Left ventricle myocardium inferior (tissue), 1 donor: ENCODE measurements at regions not wholly inside any gene's neighbourhood (a gene's known extent, or its start where the extent isn't known, plus 50 kb on each side); places are given as distances from the start of the nearest gene placed in this dataset.

Experiments used
- DNase-seq: peaks from one replicate; pipeline ENCODE4 v3.0.0-alpha.2; 2020
- H3K27ac ChIP-seq: fragments of 200-600 bp; replicated peaks from 2 replicates; pipeline ENCODE4 v1.8.0; 2021
- H3K27me3 ChIP-seq: fragments of 200-600 bp; 2 replicates; pipeline ENCODE4 v1.8.0; 2021; ENCODE audit warnings: low read depth
- H3K36me3 ChIP-seq: fragments of 200-600 bp; 2 replicates; pipeline ENCODE4 v1.8.0; 2021
- H3K4me1 ChIP-seq: fragments of 200-600 bp; 2 replicates; pipeline ENCODE4 v1.8.0; 2021
- H3K4me3 ChIP-seq: fragments of 200-600 bp; 2 replicates; pipeline ENCODE4 v1.8.0; 2021; ENCODE audit warnings: mild to moderate bottlenecking, moderate library complexity
- H3K9me3 ChIP-seq: fragments of 200-600 bp; replicated peaks from 2 replicates; pipeline ENCODE4 v1.8.0; 2021
- intact Hi-C: fragments of 100-400 bp; cut with micrococcal nuclease; formaldehyde crosslinking; loops from one replicate; pipeline ENCODE4 v1.11.0; 2022
- TF ChIP-seq, protein P1 (sequence below): fragments of 200-600 bp; IDR thresholded peaks from 2 replicates; pipeline ENCODE4 v1.8.0; 2021; ENCODE audit warnings: antibody characterized with exemption, mild to moderate bottlenecking, borderline replicate concordance
- donor health status: DM: no; HTN: yes; CAD: no; lungs with severe emphysema.

DNA sequence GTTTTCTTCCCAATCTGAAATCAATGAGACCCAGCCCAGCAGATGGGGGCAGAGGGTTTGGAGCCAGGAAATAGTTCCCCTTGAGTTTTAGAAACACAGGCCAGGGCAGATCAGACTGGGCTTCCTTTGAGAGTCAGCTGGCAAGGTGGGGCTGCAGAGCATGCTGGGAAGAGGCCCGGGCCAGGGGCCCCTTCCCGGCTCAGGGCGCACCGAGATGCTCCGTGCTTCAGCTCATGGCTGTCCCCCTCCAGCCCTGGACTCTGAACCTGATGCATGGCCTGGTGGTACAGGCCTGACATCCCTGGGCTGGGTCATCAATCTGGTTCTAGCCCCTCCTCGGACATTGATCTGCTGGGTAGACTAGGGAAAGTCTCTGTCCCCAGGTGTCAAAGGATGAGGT lies 65.1 kb upstream of the RUNX3 start:
- TF ChIP-seq, protein P1, sequence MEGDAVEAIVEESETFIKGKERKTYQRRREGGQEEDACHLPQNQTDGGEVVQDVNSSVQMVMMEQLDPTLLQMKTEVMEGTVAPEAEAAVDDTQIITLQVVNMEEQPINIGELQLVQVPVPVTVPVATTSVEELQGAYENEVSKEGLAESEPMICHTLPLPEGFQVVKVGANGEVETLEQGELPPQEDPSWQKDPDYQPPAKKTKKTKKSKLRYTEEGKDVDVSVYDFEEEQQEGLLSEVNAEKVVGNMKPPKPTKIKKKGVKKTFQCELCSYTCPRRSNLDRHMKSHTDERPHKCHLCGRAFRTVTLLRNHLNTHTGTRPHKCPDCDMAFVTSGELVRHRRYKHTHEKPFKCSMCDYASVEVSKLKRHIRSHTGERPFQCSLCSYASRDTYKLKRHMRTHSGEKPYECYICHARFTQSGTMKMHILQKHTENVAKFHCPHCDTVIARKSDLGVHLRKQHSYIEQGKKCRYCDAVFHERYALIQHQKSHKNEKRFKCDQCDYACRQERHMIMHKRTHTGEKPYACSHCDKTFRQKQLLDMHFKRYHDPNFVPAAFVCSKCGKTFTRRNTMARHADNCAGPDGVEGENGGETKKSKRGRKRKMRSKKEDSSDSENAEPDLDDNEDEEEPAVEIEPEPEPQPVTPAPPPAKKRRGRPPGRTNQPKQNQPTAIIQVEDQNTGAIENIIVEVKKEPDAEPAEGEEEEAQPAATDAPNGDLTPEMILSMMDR, result no peak
- H3K4me1 ChIP-seq, result no peaks in the 10 kb centered on the region
- H3K4me3 ChIP-seq, result no peak overlapping the region
- no peak for DNase-seq
- H3K27me3 ChIP-seq, result peaks cover 38% of the 10 kb centered on the region
- H3K36me3 ChIP-seq, result no peaks in the 10 kb centered on the region
- intact Hi-C loops, result no loop called here
- H3K9me3 ChIP-seq, result peaks cover 14% of the 10 kb centered on the region
- H3K27ac ChIP-seq, result no peak overlapping the region

DNA sequence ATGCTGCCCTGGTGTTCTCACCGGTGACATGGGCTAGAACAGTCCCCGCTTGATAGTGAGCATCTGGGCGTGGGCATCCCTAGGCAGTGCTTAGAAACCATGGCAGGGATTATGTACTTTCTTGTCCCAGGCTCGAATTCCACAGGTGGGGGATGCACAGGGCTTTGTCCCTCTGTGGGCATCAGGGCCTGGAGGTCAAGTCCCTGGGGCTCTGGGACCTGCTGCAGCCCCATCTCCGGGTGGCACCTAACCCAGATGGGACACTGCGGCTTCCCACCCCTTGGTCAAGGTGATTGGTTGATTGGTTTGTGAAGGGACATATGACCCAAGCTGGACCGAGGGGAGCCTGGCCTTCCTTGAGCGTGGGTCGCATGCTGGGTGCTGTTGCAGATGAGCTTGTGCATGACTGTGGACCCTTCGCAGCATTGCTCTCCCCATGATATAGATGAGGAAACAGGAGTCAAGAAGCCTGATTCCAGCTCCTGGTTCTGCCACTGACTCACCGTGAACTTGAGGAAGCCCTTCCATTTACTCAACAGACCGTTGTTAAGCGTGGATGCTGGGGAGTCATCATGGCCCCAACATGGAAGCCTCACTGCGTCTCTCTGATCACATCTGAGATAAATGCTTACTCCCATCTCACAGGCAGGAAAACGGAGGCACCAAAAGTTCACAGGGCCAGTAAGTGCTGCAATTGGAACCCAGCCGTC lies 64.0 kb upstream of the RUNX3 start:
- Histone ChIP-seq H3K9me3 (peaks cover 14% of the 10 kb centered on the region), H3K4me3 (no peak overlapping the region), H3K27me3 (peaks cover 49% of the 10 kb centered on the region), H3K4me1 (no peaks in the 10 kb centered on the region), H3K27ac (no peak overlapping the region), H3K36me3 (no peaks in the 10 kb centered on the region)
- intact Hi-C loops, result no loop called here
- no peak for DNase-seq
- TF ChIP-seq, protein P1, result no peak

DNA sequence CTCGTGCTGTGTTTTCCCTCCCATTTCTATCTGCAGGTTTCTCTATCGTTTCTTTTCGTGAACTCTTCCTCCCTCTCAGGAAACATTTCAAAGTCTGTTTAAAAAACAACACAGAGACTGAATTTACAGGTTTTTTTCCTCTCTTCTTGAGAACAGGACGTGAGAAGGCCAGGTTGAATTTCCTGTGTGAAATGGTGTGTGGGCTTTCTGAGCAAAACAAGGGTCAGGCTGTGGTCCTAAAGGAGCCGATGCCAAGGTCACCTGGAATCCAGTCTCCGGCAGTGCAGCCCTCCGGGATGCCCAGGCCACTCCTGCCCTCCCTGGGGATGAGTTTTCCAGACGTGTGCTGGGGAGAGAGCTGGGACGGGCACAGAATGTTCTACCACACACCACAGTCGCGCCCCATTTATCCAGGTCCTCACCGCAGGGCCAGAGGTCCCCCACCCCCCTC lies 62.7 kb upstream of the RUNX3 start:
- intact Hi-C loops, result no loop called here
- Histone ChIP-seq H3K27me3 (peaks cover 61% of the 10 kb centered on the region), H3K27ac (no peak overlapping the region), H3K4me3 (no peak overlapping the region), H3K36me3 (no peaks in the 10 kb centered on the region), H3K4me1 (no peaks in the 10 kb centered on the region), H3K9me3 (peaks cover 14% of the 10 kb centered on the region)
- no peak for DNase-seq
- TF ChIP-seq, protein P1, result no peak

DNA sequence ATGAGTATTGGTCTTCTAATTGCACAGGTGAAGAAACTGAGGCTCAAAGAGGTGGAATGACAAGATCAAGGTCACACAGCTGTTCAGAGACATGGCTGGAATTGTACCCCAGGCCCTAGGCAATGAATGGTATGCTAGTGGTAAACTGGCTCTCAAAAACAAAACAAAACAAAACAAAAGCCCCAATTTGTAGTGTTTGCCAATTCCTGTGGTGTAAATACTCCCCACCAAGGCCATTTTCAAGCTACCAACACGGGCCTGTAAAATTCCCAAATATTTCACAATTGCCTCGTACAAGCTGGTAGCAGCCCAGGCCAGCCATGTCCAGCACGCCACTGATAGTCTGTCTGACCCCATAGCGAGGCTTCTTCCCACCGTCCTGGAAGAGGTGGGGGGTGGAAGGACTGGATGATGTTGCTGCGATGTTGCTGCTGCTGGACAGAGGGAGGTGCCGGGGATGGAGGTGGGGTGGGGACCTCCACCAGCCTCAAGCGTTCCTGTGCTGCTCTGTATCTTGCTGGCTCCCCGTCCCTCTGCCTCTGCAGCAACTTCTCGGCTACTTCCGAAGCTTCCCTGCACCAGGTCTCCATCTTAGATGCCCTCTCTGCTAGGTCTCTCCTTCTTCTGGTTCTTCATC lies 62.2 kb upstream of the RUNX3 start:
- no peaks in the 10 kb centered on the region for H3K4me1 ChIP-seq
- H3K4me3 ChIP-seq, result no peak overlapping the region
- DNase-seq, result no peak
- TF ChIP-seq, protein P1, result no peak
- H3K27me3 ChIP-seq, result peaks cover 67% of the 10 kb centered on the region
- no peaks in the 10 kb centered on the region for H3K36me3 ChIP-seq
- H3K27ac ChIP-seq, result no peak overlapping the region
- peaks cover 14% of the 10 kb centered on the region for H3K9me3 ChIP-seq
- intact Hi-C loops, result no loop called here

DNA sequence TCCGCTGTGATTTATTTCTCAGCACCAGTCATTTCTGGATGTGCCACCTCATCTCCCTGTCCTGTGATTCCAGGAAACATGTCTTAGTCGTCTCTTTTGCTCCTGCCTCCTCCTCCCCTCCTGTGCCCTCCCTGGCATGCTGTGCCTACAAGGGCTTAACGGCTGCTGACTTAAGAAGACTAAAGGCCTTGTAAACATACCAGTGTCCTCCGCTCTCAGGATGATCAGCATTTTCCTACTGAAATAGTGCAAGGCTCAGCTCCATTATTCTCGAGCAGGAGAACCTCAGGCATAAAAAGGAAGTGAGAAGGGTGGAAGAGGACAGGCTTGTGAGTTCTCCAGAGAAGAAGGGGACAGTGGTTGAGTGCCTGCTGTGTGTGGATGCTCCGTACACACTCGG lies 61.6 kb upstream of the RUNX3 start:
- Histone ChIP-seq H3K27ac (no peak overlapping the region), H3K4me1 (no peaks in the 10 kb centered on the region), H3K4me3 (no peak overlapping the region), H3K27me3 (peaks cover 67% of the 10 kb centered on the region), H3K36me3 (no peaks in the 10 kb centered on the region), H3K9me3 (peaks cover 14% of the 10 kb centered on the region)
- DNase-seq, result no peak
- intact Hi-C loops, result no loop called here
- TF ChIP-seq, protein P1, result no peak
